Common myeloid progenitor, CD34-positive (primary cell): ENCODE measurements at regions not wholly inside any gene's neighbourhood (a gene's known extent, or its start where the extent isn't known, plus 50 kb on each side); places are given as distances from the start of the nearest gene placed in this dataset.
"Not testable (repeated sequence)": the region's sequence is repeated elsewhere in the genome, so short reads cannot be mapped to it uniquely, and the experiment has no call there.

ENCODE experiments used
- CTCF ChIA-PET: fragments of 350-600 bp; sonication (Branson Sonifier 250); formaldehyde crosslinking; loops from one replicate; lab custom pipeline; 2021; ENCODE audit warnings: antibody characterized with exemption; lab: Charles Lee
- POLR2A ChIA-PET: fragments of 350-600 bp; sonication (Branson Sonifier 250); formaldehyde crosslinking; loops from one replicate; lab custom pipeline; 2021; ENCODE audit warnings: antibody characterized with exemption; lab: Charles Lee
- DNase-seq, 3 donors: peaks; one replicate each; pipeline versions ENCODE4 v3.0.0 to v3.0.0-alpha.2; 2013
- H3K27ac ChIP-seq, 2 experiments: 1 replicate in 1 of 2; 2 replicates in 1 of 2; pipeline ENCODE4 v1.7.0; 2013; ENCODE audit warnings: inconsistent platforms in 2 of 2, low read length in 2 of 2, mild to moderate bottlenecking in 2 of 2, low read depth in 1 of 2, moderate library complexity in 1 of 2; ENCODE audit not compliant: severe bottlenecking in 2 of 2, insufficient read depth in 1 of 2, poor library complexity in 1 of 2
- H3K27me3 ChIP-seq, 5 experiments: replicated peaks in 2 of 5; 1 replicate in 3 of 5; 2 replicates in 2 of 5; pipeline versions ENCODE4 v1.6.1 to v1.7.0; 2013; ENCODE audit warnings: low read length in 4 of 5, mild to moderate bottlenecking in 2 of 5, moderate library complexity in 2 of 5, inconsistent platforms in 1 of 5; ENCODE audit not compliant: insufficient read depth in 5 of 5, control insufficient read depth in 4 of 5
- H3K36me3 ChIP-seq, 4 experiments: 1 replicate in 2 of 4; 2 replicates in 2 of 4; pipeline versions ENCODE4 v1.6.1 to v1.7.0; 2013; ENCODE audit warnings: low read length in 3 of 4, control low read depth in 1 of 4, mild to moderate bottlenecking in 1 of 4; ENCODE audit not compliant: control insufficient read depth in 4 of 4, insufficient read depth in 4 of 4
- H3K4me1 ChIP-seq, 4 experiments: 1 replicate in 3 of 4; 2 replicates in 1 of 4; pipeline versions ENCODE4 v1.6.1 to v1.7.1; 2013; ENCODE audit warnings: low read length in 3 of 4, mild to moderate bottlenecking in 3 of 4, control low read depth in 1 of 4, inconsistent platforms in 1 of 4, moderate library complexity in 1 of 4; ENCODE audit not compliant: control insufficient read depth in 4 of 4, insufficient read depth in 4 of 4; ENCODE audit errors: control extremely low read depth in 1 of 4
- H3K4me3 ChIP-seq, 7 experiments: 1 replicate in 4 of 7; 2 replicates in 3 of 7; pipeline versions ENCODE4 v1.5.1 to v1.7.0; 2013; ENCODE audit warnings: mild to moderate bottlenecking in 7 of 7, low read length in 6 of 7, moderate library complexity in 6 of 7, inconsistent platforms in 2 of 7, low read depth in 2 of 7, control low read depth in 1 of 7; ENCODE audit not compliant: insufficient read depth in 4 of 7, control insufficient read depth in 1 of 7; ENCODE audit errors: extremely low read depth in 1 of 7
- H3K9me3 ChIP-seq, 5 experiments: 1 replicate in 4 of 5; 2 replicates in 1 of 5; pipeline versions ENCODE4 v1.6.1 to v1.7.1; 2013; ENCODE audit warnings: low read length in 4 of 5, mild to moderate bottlenecking in 2 of 5, inconsistent platforms in 1 of 5, low read depth in 1 of 5, moderate library complexity in 1 of 5; ENCODE audit not compliant: control insufficient read depth in 4 of 5, insufficient read depth in 2 of 5; ENCODE audit errors: control extremely low read depth in 1 of 5
- WGBS: methylation state at CpG from one replicate; pipeline ENCODE4 v1.1.5; 2013; ENCODE audit not compliant: insufficient coverage; 5-methylcytosine and 5-hydroxymethylcytosine counted together

DNA sequence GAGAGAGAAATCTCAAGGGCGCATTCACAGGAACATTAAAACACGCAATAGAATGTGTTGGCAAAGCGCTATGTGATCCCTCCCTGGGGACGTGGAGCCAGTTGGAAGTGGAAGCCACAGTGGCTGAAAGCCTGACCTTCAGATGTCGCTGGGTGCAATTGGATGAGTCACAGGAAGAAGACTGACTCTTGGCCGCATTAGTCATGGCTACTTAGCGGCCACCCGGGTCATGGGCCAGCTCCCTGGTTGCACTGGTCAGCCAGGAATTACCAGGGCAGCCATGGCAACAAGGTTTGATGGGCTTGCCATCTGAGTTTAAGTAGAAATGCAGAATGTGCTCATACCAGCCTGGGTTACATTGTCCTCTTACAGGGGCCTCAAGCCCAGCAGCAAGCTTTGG, 231.2 kb upstream of the FRG2C start:
- DNase-seq, H3K27me3 ChIP-seq, H3K9me3 ChIP-seq, H3K4me3 ChIP-seq, POLR2A ChIA-PET, H3K4me1 ChIP-seq, H3K36me3 ChIP-seq, H3K27ac ChIP-seq: not testable (repeated sequence)
- WGBS: no CpG with 5 or more reads among the region's 8 CpGs
- CTCF ChIA-PET: interaction anchor here (1.8 kb wide), 1 partner anchor 139 kb away, joined by 3 read pairs; no protein-coding TSS in a partner anchor

GRCh38 chr3:75433295-75433694, 230.8 kb upstream of the FRG2C start:
- H3K27me3 ChIP-seq, H3K9me3 ChIP-seq, POLR2A ChIA-PET, H3K27ac ChIP-seq, H3K4me1 ChIP-seq, H3K36me3 ChIP-seq, DNase-seq, H3K4me3 ChIP-seq: not testable (repeated sequence)
- WGBS: no CpG with 5 or more reads among the region's 3 CpGs
- CTCF ChIA-PET: interaction anchor here (1.8 kb wide), 1 partner anchor 140 kb away, joined by 3 read pairs; no protein-coding TSS in a partner anchor

GRCh38 chr3:75434276-75434912, 229.7 kb upstream of the FRG2C start:
- peak in 1 of 3 donors; percentile 40 for DNase-seq
- peak overlapping the region; percentile 35 to 88 (median 70) for H3K4me3 ChIP-seq
- H3K27me3 ChIP-seq, H3K4me1 ChIP-seq, H3K9me3 ChIP-seq, H3K36me3 ChIP-seq, CTCF ChIA-PET, POLR2A ChIA-PET: not testable (repeated sequence)
- WGBS: no CpG with 5 or more reads among the region's 32 CpGs
- H3K27ac ChIP-seq: peak overlapping the region in 1 of 2 experiments; percentile 71

- H3K4me1 ChIP-seq, H3K9me3 ChIP-seq, H3K36me3 ChIP-seq, H3K27me3 ChIP-seq, POLR2A ChIA-PET: not testable (repeated sequence)
- CTCF ChIA-PET: interaction anchor here (0.7 kb wide), 1 partner anchor 134 kb away, joined by 3 read pairs; no protein-coding TSS in a partner anchor
- WGBS: no CpG with 5 or more reads among the region's 73 CpGs
- Histone ChIP-seq H3K27ac (peak overlapping the region in 1 of 2 experiments; percentile 80), H3K4me3 (peak overlapping the region; percentile 35 to 88 (median 70))
- DNase-seq: peak; percentile 60 to 98 (median 90)
These were observed 229.0 kb upstream of the FRG2C start for GRCh38 chr3:75434913-75435793.

DNA sequence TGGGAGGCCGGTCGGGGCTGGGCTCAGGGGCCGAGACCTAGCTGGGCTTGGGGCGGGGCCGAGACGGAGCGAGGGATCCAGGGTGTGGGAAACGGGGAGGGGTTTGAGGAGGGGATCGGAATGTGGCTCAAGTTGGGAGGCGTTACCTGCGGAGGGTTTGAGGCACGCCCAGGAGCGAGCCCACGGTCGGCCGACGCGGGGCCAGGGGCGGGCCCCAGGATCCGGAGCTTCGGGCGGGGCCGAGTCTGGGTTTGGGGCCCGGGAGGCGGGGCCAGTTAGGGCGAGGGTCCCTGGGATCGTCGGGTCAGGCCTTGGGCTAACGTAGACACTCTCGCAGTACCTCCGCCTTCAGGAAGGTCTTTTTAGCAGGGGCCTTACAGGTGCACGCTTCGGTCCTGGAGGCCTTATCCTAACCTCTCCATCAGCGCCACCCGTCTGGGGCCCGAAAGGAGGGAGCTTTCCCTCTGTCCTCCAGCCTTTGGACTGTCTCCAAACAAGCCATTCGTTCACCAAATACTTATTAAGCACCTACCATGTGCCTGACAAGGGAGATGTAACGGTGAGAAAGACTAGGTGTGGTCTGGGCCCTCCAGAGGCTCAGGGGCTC, 228.2 kb upstream of the FRG2C start:
- peak in 2 of 3 donors; percentile 35 to 53 for DNase-seq
- CTCF ChIA-PET: interaction anchor here (0.7 to 1.1 kb wide), 2 partner anchors 135 to 244 kb away, joined by 3 read pairs; no protein-coding TSS in a partner anchor
- Histone ChIP-seq H3K27ac (peak overlapping the region in 1 of 2 experiments; percentile 80), H3K4me3 (peak overlapping the region; percentile 35 to 88 (median 70))
- POLR2A ChIA-PET, H3K27me3 ChIP-seq, H3K4me1 ChIP-seq, H3K36me3 ChIP-seq, H3K9me3 ChIP-seq: not testable (repeated sequence)
- no CpG with 5 or more reads among the region's 38 CpGs for whole genome bisulfite sequencing

GRCh38 chr3:75440986-75441385, 223.1 kb upstream of the FRG2C start:
- H3K4me1 ChIP-seq, H3K9me3 ChIP-seq, H3K27ac ChIP-seq, H3K4me3 ChIP-seq, CTCF ChIA-PET, H3K27me3 ChIP-seq, DNase-seq, POLR2A ChIA-PET, H3K36me3 ChIP-seq: not testable (repeated sequence)
- no CpG with 5 or more reads among the region's 7 CpGs for WGBS
